IMR-90 (cell line): ENCODE measurements at regions not wholly inside any gene's neighbourhood (a gene's known extent, or its start where the extent isn't known, plus 50 kb on each side); places are given as distances from the start of the nearest gene placed in this dataset.

Experiments used
- ATAC-seq: fragments of 200-7000 bp; cut with Tn5 transposase; 2 replicates; pipeline ENCODE4 v1.9.1; 2020; ENCODE audit warnings: low read depth, mild to moderate bottlenecking, moderate library complexity
- BruUV-seq: library from RNA; stranded (reverse); fragments of 400-500 nt; replicated peaks from 2 replicates; lab custom pipeline; 2021; lab: Mats Ljungman, UMichigan
- CTCF ChIA-PET: fragments of 300-600 bp; formaldehyde crosslinking; extraction: SDS; loops from one replicate; lab custom pipeline; 2021; ENCODE audit warnings: antibody characterized with exemption; lab: Yijun Ruan, JAX
- POLR2A ChIA-PET: fragments of 300-600 bp; sonication (Branson Sonifier 250); formaldehyde crosslinking; loops from one replicate; lab custom pipeline; 2022; ENCODE audit warnings: antibody characterized with exemption; ENCODE audit not compliant: unreplicated experiment; lab: Charles Lee
- DNase-seq: peaks from one replicate; pipeline ENCODE4 v3.0.0; 2013
- H2AFZ ChIP-seq: replicated peaks from 2 replicates; pipeline ENCODE3; 2013; ENCODE audit warnings: low read length, mild to moderate bottlenecking; ENCODE audit not compliant: poor library complexity
- H2AK5ac ChIP-seq: 2 replicates; pipeline ENCODE4 v1.6.1; 2013; ENCODE audit warnings: low read depth, low read length, inconsistent platforms
- H2AK9ac ChIP-seq: replicated peaks from 2 replicates; pipeline ENCODE3; 2013; ENCODE audit warnings: mild to moderate bottlenecking, low read depth, low read length, moderate library complexity; ENCODE audit not compliant: poor library complexity
- H2BK120ac ChIP-seq: 2 replicates; pipeline ENCODE4 v1.6.1; 2013; ENCODE audit warnings: low read depth, low read length, inconsistent platforms
- H2BK15ac ChIP-seq: 3 replicates; pipeline ENCODE4 v1.6.1; 2013; ENCODE audit warnings: low read depth, low read length, inconsistent platforms
- H2BK20ac ChIP-seq: 2 replicates; pipeline ENCODE4 v1.6.1; 2013; ENCODE audit warnings: low read depth, mild to moderate bottlenecking, inconsistent platforms, low read length, moderate library complexity
- H2BK5ac ChIP-seq: 2 replicates; pipeline ENCODE4 v1.6.1; 2013; ENCODE audit warnings: mild to moderate bottlenecking, low read depth, low read length, inconsistent platforms; ENCODE audit not compliant: poor library complexity, severe bottlenecking
- H3K14ac ChIP-seq: replicated peaks from 2 replicates; pipeline ENCODE4 v1.6.1; 2013; ENCODE audit warnings: low read depth, low read length, inconsistent platforms
- H3K18ac ChIP-seq: 2 replicates; pipeline ENCODE4 v1.6.1; 2013; ENCODE audit warnings: low read depth, low read length, control low read depth
- H3K23ac ChIP-seq: 2 replicates; pipeline ENCODE4 v1.6.1; 2013; ENCODE audit warnings: low read depth, low read length, inconsistent platforms
- H3K27ac ChIP-seq: 2 replicates; pipeline ENCODE4 v1.5.1; 2013; ENCODE audit warnings: mild to moderate bottlenecking, control low read depth, low read length; ENCODE audit not compliant: insufficient read depth
- H3K27me3 ChIP-seq: 2 replicates; pipeline ENCODE4 v1.6.1; 2013; ENCODE audit warnings: low read length; ENCODE audit not compliant: control insufficient read depth, insufficient read depth
- H3K36me3 ChIP-seq: 2 replicates; pipeline ENCODE4 v1.6.1; 2013; ENCODE audit warnings: low read length, mixed read lengths; ENCODE audit not compliant: control insufficient read depth, insufficient read depth
- H3K4ac ChIP-seq: 2 replicates; pipeline ENCODE4 v1.6.1; 2013; ENCODE audit warnings: low read depth, low read length, inconsistent platforms
- H3K4me1 ChIP-seq: 2 replicates; pipeline ENCODE4 v1.6.1; 2013; ENCODE audit warnings: low read length, mixed read lengths; ENCODE audit not compliant: control insufficient read depth, insufficient read depth
- H3K4me2 ChIP-seq: 2 replicates; pipeline ENCODE4 v1.6.1; 2013; ENCODE audit warnings: low read depth, mild to moderate bottlenecking, control low read depth, low read length, moderate library complexity
- H3K4me3 ChIP-seq: 2 replicates; pipeline ENCODE4 v1.5.1; 2013; ENCODE audit warnings: low read depth, mild to moderate bottlenecking, control low read depth, low read length, moderate library complexity; ENCODE audit not compliant: insufficient read depth
- H3K56ac ChIP-seq: 2 replicates; pipeline ENCODE4 v1.6.1; 2013; ENCODE audit warnings: low read length, inconsistent platforms; ENCODE audit not compliant: insufficient read depth; ENCODE audit errors: extremely low read depth
- H3K79me1 ChIP-seq, 2 experiments: 2 replicates each; pipeline ENCODE4 v1.6.1; 2013; ENCODE audit warnings: low read length in 2 of 2, inconsistent platforms in 1 of 2, low read depth in 1 of 2
- H3K9ac ChIP-seq: 2 replicates; pipeline ENCODE4 v1.6.1; 2013; ENCODE audit warnings: low read depth, low read length, control low read depth
- H3K9me1 ChIP-seq: 2 replicates; pipeline ENCODE4 v1.6.1; 2013; ENCODE audit warnings: low read length, inconsistent platforms; ENCODE audit not compliant: insufficient read depth
- H3K9me3 ChIP-seq: 2 replicates; pipeline ENCODE4 v1.6.1; 2013; ENCODE audit warnings: low read length; ENCODE audit not compliant: control insufficient read depth, insufficient read depth
- H4K20me1 ChIP-seq: 2 replicates; pipeline ENCODE4 v1.6.1; 2013; ENCODE audit warnings: low read length, inconsistent platforms; ENCODE audit not compliant: insufficient read depth
- H4K5ac ChIP-seq: 2 replicates; pipeline ENCODE4 v1.6.1; 2013; ENCODE audit warnings: mild to moderate bottlenecking, low read depth, low read length, control low read depth
- H4K8ac ChIP-seq, 2 experiments: 2 replicates each; pipeline ENCODE4 v1.6.1; 2013; ENCODE audit warnings: low read depth in 2 of 2, low read length in 2 of 2, control low read depth in 1 of 2, inconsistent platforms in 1 of 2
- H4K91ac ChIP-seq: 2 replicates; pipeline ENCODE4 v1.6.1; 2013; ENCODE audit warnings: low read depth, low read length, inconsistent platforms; ENCODE audit not compliant: insufficient read depth
- BHLHE40 ChIP-seq: fragments of 150-350 bp; IDR thresholded peaks from 2 replicates; pipeline ENCODE4 v1.6.1; 2016; ENCODE audit warnings: mild to moderate bottlenecking, low read depth, low read length
- CHD1 ChIP-seq: IDR thresholded peaks from 2 replicates; pipeline ENCODE4 v1.6.1; 2012; ENCODE audit warnings: low read depth, low read length, improper control_type of control experiment
- NFE2L2 ChIP-seq: fragments of 150-350 bp; IDR thresholded peaks from 2 replicates; pipeline ENCODE4 v1.6.1; 2016; ENCODE audit warnings: low read depth, mild to moderate bottlenecking, low read length
- POLR2A ChIP-seq: IDR thresholded peaks from 2 replicates; pipeline ENCODE4 v1.6.1; 2012; ENCODE audit warnings: mild to moderate bottlenecking, low read depth, low read length
- RCOR1 ChIP-seq: IDR thresholded peaks from 2 replicates; pipeline ENCODE4 v1.6.1; 2012; ENCODE audit warnings: mild to moderate bottlenecking, low read length, improper control_type of control experiment; ENCODE audit not compliant: insufficient replicate concordance
- SMC3 ChIP-seq: fragments of 150-350 bp; IDR thresholded peaks from 2 replicates; pipeline ENCODE4 v1.6.1; 2016; ENCODE audit warnings: low read depth, mild to moderate bottlenecking, antibody characterized with exemption, low read length, moderate library complexity
- WGBS, 2 experiments: methylation state at CpG; one replicate each; pipeline versions ENCODE4 v1.1.5 to v1.1.7; 2013; ENCODE audit warnings: missing lambda C conversion rate in 2 of 2; ENCODE audit not compliant: insufficient read length in 1 of 2; ENCODE audit errors: extremely low coverage in 2 of 2; 5-methylcytosine and 5-hydroxymethylcytosine counted together
- dilution Hi-C: fragments of 300-500 bp; cut with HindIII; formaldehyde crosslinking; loops from one replicate; pipeline ENCODE4 v1.14.3; 2018; ENCODE audit warnings: low sequenced_read_pairs; ENCODE audit not compliant: unreplicated experiment
- in situ Hi-C: fragments of 300-500 bp; cut with MboI; formaldehyde crosslinking; loops from 3 replicates; pipeline ENCODE4 v1.14.3; 2019; ENCODE audit warnings: low sequenced_read_pairs, inconsistent platforms, mixed read lengths
- intact Hi-C: fragments of 100-400 bp; cut with micrococcal nuclease; formaldehyde crosslinking; loops from 2 replicates; pipeline ENCODE4 v1.10.0; 2022

DNA sequence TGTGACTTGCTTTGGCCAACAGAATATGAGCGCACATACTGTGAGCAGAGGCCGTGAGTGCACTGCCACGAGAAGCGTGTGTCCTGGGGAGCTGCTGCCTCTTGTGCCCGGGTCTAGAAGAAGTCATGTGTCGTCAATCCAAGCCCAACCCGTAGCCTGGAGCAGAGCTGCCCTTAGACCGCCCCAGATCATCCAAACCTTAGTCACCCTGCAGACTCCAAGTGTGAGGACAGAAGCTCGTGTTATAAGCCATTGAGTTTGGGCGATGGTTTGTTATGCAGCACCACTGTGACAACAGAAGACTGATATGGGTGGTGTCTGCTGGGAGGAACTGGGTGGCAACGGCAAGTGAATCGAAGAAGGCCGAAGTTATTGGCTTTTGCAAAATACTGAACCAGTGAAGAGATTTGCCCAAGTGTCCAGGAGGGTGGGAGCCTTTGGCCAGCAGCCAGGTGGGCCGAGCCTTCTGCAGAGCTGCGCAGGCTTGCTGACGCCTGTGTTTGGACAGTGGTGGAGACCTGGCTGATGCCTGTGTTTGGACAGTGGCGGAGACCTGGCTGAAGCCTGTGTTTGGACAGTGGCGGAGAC lies 101.3 kb upstream of the SULF2 start:
- Histone ChIP-seq H3K56ac (no peak overlapping the region), H3K27ac (no peak overlapping the region), H4K20me1 (no peaks in the 10 kb centered on the region), H4K5ac (no peak overlapping the region), H4K91ac (no peak overlapping the region), H3K27me3 (no peaks in the 10 kb centered on the region; the same call in 1 of the 2 replicates), H3K79me1 (no peaks in the 10 kb centered on the region), H3K9me3 (no peaks in the 10 kb centered on the region), H2AK5ac (no peak overlapping the region), H3K9me1 (no peaks in the 10 kb centered on the region), H2BK15ac (no peak overlapping the region), H3K23ac (no peak overlapping the region), H2BK120ac (no peak overlapping the region), H2BK5ac (no peak overlapping the region), H3K14ac (no peak overlapping the region), H3K9ac (no peak overlapping the region), H3K18ac (no peak overlapping the region), H3K4me3 (no peak overlapping the region), H2AFZ (no peak overlapping the region), H2BK20ac (no peak overlapping the region), H3K36me3 (no peaks in the 10 kb centered on the region), H3K4me1 (no peaks in the 10 kb centered on the region), H3K4me2 (no peak overlapping the region), H4K8ac (no peak overlapping the region), H3K4ac (no peak overlapping the region), H2AK9ac (no peak overlapping the region)
- no peak for DNase-seq
- intact Hi-C loops (no loop called here), dilution Hi-C loops (no loop called here), in situ Hi-C loops (no loop called here)
- 72% methylated on average over 2 of the region's 18 CpGs; no CpG with 5 or more reads in 1 of the 2 experiments for WGBS, 2 experiments
- TF ChIP-seq POLR2A (no peak), NFE2L2 (no peak), RCOR1 (no peak), SMC3 (no peak), BHLHE40 (no peak), CHD1 (no peak)
- ChIA-PET POLR2A (no interaction called here), CTCF (no interaction called here)
- no peak for ATAC-seq
- no TSS peak for BruUV-seq
